HG03175 (cell line): ENCODE measurements at regions not wholly inside any gene's neighbourhood (a gene's known extent, or its start where the extent isn't known, plus 50 kb on each side); places are given as distances from the start of the nearest gene placed in this dataset.

Experiments
- ATAC-seq: cut with Tn5 transposase; IDR thresholded peaks from one replicate; pipeline ENCODE4 v1.9.1; 2021; ENCODE audit warnings: mild to moderate bottlenecking, moderate library complexity; ENCODE audit not compliant: unreplicated experiment

DNA sequence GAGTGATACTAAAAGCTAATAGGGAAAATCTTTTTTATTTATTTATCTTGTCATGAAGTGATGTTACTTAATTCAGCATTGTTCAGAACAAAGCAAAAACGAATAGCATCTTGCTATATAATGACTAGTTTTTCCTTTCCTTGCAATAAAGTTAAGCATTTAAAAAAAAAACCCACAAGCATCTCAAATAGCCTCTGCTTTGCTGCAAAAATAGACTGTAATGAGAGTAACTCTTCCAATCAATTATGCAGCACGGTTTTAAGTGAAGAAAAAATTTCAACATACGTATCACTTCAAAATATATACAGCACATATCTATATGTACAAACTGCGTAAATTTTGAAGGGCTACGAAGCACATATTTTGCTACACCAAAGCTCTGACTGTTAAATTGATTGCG is 153.3 kb upstream of the VRK2 start:
- no peak for ATAC-seq

DNA sequence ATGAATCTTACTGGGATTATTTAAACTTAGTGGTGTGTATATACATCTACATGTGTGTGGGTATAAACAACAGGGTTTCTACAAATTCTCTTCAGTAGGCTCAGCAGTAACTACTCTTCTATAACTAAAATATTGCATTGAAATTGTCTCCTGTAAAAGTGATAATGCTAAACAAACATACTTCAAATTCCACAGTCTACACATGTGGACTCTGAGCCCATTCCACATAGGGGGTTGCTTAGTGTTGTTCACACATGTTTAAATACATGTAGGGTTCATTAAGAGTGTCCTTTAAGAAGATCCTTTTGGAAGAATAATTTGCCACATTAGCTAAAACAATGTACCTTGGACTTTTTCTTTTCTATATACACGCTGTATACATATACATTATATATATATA is 152.8 kb upstream of the VRK2 start:
- no peak for ATAC-seq

DNA sequence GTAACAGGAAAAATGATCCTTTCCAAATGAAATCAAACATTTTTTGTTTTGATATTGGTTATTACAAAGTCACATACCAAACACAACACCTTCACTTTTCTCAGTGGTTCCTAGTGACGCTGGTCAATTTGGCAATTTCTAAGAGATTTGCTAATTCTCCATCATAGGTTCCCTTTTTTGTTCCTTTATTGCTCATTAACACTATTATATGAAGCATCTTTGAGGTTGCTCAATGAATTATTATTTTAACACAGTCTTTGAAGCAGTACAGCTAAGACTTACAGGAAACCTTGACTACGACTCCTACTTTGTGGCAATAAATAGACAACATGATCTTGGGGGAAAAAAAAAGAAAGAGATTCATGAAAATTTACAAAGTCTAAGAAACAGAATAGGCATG is 152.2 kb upstream of the VRK2 start:
- no peak for ATAC-seq

DNA sequence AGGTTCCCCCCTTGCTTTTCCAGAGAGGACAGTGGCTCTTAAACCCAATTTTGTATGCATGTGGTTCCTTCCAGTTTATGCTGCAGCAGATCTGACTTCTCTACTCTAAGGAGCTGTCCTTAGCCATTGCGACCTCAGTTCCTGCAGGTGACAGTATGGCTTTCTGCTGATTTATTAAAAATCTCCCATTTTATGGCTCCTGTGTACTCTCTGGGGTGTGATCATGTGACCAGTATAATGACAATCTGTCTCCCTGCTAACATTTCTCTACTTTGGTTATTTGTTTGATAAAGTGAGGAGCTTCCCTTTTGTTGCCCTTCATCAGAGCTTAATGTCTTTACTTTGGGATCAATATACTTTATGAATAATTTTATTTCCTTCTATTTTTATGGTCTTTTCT is 148.7 kb upstream of the VRK2 start:
- ATAC-seq, result no peak

DNA sequence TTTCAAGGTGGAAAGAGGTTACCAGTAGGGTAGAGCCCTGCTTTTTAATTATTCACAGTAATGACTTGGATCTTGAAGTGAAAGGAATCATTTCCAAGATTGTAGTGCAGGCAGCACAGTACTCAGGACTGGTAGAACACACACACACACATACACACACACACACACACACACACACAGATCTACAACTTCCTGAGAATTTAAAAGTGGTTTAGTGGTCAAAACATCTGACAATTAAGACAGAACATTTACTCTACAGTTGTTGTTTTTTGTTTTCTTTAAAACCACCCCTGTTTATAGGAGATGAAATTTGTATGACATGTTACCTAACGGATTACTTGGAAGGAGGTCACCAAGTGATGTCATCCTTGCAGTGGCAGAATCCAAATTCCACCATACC is 146.7 kb upstream of the VRK2 start:
- no peak for ATAC-seq

DNA sequence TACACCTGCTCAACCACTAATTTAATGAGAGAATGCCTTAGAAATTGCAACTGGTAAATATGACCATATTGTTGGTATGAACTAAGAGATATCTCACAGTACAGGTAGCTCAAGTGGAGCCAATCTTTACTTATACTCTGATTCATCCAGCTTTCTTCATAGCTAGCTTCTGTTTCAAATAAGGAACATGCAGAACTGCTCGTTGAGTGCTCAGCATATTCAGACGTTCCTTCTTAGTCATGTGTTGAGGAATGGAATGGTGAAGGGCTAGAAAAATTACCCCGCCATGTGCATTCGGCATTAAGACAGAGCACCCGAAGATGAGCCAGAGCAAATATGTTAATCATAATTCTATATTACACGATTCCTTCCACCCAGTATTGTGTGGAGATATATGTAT is 144.0 kb upstream of the VRK2 start:
- ATAC-seq, result no peak

DNA sequence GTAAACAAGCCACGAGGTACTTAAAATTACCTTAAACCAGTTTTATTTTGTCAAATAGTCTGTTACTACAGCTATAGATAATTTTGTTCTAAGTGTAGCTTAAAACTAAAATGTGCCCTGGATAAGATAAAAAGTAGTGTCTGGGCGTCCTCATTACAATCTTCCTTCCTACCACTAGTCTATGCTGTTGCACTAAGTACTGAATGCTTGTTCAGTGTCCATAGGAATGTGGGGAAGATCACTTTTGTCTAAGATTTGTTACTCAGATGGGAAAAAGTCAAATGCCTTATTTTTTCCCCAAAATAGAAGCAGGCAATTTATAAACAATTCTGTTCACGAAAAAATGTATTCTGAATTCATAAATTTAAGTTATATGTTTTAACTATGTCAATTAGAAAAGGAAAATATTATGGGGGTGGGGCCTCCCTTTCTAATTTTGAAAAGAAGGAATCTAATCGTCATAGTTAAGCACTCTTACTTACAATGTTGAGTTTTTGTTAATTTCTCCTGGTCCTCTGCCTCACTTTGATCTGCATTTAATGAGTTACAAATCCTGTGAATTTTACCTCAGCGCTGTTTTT is 140.4 kb upstream of the VRK2 start:
- peak; percentile 62 for ATAC-seq

DNA sequence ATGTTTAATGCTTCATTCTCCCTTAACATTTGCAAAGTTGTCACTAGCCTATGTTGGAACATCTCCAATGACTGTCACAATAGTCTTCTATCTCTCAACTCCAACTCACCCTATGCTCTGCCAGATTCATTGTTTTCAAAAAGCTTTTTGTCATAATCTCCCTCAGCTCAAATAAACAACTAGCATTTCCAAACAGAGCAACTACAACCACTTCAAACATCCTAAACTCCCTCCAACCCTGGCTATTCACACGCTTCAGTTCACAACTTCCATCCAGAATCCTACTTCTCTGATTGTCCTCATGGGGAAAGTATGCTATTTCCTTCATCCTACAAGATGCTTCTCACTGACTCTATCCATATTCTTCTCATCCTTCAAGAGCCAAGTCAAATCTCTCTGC is 139.2 kb upstream of the VRK2 start:
- ATAC-seq, result no peak

DNA sequence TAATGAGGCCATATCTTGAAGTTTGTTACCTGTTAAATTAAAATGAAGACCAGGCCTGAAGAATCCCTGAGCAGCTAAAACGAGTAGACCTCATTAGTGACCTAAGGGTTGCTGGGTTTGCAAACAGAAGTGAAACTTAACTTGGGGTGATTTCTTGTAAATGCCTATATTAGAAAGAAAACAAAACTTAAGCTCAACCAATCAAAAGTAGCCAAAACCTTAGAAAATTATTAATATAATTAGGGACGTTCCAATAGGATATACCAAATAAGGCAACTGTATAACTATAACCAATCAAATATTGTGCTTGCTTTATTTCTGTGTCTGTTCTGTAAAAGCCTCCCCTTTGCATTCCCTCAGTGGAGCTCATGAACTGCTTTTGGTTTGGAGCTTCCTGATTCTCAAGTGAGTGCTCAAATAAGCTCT is 137.9 kb upstream of the VRK2 start:
- peak; percentile 89 for ATAC-seq

DNA sequence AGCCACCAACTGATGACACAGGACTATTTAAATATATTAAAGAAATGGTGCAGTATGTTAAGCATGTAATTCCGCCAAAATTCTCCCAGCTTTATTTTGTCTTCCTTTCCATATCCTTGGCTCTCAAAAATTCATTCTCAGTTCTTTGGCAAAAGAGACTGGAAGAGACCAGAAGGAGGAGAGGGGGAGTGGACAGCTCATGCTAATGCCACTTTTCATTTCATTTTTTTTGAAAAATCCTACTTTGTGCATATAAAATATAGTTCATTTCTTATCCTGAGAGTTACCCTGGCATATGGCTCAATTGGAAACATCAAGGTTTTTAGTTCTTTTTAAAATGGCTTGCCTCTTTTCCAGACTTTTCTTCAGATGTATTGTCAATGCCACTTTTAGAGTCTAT is 128.5 kb upstream of the VRK2 start:
- no peak for ATAC-seq

DNA sequence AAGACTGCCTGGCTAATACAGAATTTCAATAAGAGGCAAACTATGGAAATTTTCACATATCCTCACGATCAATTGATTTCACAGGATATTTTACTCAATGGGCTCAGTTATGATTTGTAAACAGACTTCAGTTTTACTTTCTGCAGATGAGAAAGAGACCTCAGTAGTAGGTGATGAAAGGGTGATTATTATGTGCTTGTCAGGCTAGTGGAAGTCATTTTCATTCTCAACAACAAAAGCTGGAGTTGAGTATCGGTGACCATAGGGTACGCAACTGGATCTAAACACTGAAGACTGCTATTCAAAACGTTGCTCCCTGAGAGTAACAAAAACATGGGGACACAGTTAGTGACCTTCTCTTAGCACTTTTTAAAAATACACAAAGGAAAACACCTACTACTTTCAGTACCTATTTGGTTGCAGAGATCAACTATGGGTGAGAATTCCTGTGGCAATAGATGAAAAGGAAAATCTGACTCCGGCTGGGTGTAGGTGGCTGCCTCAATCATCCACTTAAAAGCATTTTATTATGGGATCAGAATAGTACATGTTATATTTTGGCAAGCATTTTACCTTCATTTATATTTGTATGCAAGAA is 126.2 kb upstream of the VRK2 start:
- ATAC-seq, result no peak

DNA sequence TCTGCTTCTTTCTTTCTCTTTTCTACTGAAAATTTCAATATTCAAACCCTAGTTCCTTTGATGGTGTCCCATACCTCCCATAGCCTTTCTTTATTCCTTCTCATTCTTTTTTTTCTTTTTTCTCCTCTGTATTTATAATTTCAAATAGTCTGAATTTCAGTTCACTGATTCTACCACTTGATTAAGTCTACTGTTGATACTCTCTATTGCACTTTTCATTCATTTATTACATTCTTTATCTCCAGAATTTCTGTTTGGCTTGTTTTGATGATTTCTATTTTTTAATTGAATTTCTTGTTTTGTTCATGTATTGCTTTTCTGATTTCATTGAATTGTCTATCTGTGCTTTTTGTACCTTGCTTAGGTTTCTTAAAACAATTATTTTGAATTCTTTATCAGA is 111.9 kb upstream of the VRK2 start:
- ATAC-seq, result no peak

DNA sequence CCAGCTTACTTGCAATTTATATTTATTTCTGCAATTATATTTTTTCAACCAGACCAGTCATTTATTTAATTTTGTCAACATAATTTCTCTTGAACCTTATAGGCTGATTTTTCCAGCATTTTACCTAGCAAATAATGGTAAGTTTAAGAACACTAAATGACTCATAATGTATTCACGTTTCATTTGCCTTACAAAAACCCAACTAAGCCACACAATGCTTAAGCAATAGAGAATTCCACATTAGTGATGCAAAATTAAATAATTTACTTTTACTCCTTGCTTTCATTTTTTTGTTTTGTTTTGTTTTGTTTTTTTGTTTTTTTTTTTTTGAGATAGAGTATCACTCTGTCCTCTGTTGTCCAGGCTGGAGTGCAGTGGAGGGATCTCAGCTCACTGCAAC is 110.4 kb upstream of the VRK2 start:
- ATAC-seq, result no peak

DNA sequence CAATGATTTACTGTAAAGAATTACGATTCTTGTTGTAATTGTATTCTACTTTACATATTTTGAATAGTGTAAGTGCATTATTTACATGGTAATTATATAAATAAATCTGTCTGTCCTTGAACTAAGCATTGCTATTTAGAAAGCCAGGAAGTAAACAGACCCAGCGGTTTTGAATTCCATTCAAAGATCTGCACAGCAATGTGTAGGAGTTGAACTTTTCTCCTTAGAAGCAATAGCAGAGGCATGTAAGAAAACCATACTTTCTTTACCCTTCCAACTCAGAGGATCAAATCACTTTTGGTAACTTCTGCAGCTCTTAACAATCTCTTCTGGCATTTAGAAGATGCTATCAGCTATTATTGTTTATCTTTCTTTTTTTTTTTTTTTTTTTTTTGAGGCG is 109.2 kb upstream of the VRK2 start:
- ATAC-seq, result no peak

DNA sequence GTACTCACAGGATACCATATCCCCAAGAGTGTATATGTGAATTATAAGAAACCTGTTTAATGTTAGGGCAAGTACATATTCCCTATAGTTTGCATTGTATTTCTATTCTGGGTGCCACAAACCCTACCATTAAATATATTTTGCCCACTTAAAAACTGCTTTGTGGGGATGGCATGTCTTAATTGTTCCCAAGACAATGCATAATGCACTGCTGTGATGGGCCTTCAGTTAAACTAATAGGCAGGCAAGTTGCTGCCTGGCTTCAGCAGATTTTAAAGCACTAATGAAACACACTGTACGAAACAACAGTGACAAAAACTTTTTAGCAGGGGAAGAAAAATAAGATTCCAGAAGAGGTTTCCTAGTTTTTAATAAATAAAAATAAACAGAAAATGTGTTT is 104.8 kb upstream of the VRK2 start:
- ATAC-seq, result no peak

DNA sequence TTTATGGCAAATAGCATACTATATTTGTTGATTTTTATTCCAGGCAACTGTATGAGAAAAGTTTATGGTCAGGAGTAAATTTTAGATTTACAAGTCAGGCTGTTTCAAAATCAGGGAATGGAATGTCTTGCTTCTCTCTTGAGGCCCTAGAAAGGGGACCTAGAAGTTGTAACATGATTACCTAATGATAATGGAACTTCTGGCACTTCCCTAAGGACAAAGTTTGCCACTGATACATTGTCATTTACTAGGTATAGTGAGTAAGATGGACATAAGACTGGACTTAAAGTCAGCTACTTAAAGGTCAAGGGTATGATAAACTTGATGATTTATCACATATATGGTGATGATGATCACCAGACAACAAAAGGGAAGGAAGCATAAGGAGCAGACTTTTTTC is 103.3 kb upstream of the VRK2 start:
- no peak for ATAC-seq

DNA sequence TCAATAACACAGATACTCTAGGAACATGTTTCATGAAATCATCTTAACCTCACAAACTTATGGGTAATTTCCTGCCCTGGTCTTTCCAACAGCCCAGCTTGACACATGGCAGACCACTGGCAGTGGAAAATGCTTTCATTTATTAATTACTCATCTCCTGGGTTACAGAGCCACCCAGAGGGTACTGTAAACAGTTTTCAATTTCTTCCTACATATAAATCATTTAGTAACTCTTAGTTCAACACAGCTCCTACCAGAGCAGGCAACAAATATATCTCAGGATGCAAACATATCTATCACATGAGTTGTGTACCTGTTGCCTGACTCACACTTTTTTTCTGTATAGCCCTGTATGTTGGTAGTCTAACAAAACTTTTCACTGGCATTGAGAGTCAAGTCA is 99.2 kb upstream of the VRK2 start:
- ATAC-seq, result no peak

DNA sequence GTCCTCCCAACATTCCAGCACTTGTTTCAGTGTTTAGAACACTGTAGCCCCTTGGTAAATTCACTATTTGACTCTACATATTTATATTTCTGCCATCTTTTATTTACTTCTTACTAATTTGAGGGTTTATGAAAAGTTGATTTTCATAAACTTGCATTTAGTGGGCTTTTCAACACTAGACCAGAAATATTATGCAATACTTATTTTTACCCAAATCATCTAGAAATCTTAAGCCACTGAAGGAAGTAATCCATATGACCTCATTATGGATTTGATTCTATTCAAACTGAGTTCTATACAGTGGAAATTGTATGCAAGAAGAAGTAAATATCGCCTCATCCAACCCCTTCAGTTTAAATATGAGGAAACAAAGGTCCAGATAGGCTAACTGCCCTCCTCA is 92.6 kb upstream of the VRK2 start:
- no peak for ATAC-seq

DNA sequence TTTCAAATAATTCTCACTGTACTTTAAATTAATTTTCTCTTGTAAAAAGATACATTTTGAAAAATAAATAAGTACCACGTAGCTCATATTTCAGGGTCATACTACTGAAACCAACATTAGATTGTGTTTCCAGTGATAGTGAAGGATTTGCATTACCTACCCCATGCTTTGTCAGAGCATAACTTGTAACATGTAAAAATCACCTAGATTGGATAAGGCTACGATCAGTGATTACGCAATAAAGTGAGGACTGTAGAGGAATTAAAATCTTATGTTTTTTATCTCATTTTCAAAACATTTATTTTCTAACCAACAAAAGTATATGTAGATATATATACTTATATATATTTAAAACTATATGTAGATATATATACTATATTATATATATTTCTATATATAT is 89.4 kb upstream of the VRK2 start:
- no peak for ATAC-seq

DNA sequence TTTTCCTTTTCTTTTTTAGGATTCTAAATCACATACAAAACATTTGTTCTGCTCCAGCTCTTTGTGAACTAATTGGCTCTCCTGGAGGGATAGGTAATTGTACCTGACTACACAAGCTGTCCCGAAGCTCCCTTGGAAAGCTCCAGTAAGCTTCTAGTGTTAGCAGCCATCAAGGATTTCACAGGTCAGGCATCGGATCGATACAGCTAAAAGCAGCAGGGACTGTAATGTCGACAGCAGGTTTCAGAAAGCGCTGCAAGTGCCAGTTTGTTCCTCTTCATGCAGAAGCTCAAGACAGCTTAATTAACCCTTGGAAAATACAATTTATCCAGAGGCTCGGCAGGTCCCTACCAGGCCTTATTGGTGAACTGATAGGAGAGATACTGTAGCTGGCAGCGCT is 87.2 kb upstream of the VRK2 start:
- no peak for ATAC-seq

DNA sequence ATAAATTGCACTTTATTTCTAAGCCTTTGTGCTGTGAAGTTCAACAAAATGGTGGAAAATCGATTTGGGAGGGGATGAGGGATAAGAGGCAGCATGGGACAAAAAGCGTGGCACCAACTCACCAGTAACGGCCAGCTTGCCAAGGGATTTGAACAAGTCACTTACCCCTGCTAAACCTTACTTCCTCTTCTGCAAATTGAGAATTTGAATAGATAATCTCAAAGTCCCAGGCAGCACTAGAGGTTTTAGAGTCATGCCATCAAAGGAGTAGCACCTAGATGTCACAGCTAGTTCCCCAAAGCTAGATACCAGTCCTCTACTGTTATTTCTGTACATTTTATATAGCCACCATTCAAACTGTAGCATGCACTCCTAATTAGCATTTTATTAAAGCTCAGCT is 83.7 kb upstream of the VRK2 start:
- ATAC-seq, result no peak

DNA sequence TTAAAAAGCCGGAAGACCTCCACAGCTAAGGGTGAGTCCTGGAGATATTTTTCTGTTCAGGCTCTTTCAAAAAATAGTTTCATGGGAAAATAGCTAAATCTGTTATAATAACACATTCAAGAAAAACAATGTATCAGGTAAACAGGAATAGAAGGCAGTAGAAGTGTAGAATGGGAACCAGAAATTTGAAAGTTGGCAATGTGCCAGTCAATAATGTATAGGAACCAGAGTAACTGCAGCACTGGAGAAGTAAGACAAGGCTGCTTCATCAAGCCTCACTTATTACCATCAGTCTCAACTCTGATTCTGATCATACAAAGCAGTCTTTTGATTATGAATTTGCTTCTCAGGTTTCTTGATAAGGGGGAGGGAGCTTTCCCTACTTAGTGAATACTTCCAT is 81.4 kb upstream of the VRK2 start:
- no peak for ATAC-seq

DNA sequence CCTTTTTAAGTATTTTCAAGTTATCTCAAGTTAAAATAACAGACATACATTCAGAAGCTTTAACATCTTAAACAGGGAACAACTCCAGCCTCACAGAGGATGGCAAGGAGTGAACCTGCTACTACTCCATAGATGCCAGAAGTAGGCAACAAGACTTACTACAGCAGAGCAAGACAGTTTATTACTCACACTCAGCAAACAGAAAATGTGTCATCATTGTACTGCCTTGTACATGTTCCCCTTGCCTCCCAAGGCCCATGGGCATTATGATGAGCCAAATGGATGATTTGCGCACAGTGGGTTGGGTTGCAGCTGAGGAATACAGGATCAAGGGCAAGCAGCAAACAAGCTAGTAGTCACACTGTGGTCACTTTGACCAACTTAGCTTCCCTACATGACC is 80.6 kb upstream of the VRK2 start:
- ATAC-seq, result no peak
